Body of pancreas (tissue), 4 donors: ENCODE measurements at regions not wholly inside any gene's neighbourhood (a gene's known extent, or its start where the extent isn't known, plus 50 kb on each side); places are given as distances from the start of the nearest gene placed in this dataset.

Experiments
- ATAC-seq: fragments of 150-250 bp; one replicate; pipeline ENCODE4 v1.9.1; 2016
- DNase-seq, 4 donors: peaks; one replicate each; pipeline ENCODE4 v3.0.0-alpha.2; 2019
- H3K27ac ChIP-seq, 4 donors: fragments of 200-600 bp; sonication (generic); 1 replicate in 3 of 4; 2 replicates in 1 of 4; pipeline versions ENCODE4 v1.5.1 to v1.6.1; 2016 to 2019; ENCODE audit warnings: mild to moderate bottlenecking in 1 of 4, mixed read lengths in 1 of 4, moderate library complexity in 1 of 4
- H3K27me3 ChIP-seq, 2 donors: fragments of 200-600 bp; sonication (generic); one replicate each; pipeline ENCODE4 v1.6.0; 2016; ENCODE audit warnings: mild to moderate bottlenecking in 1 of 2
- H3K36me3 ChIP-seq, 2 donors: fragments of 200-600 bp; sonication (generic); replicated peaks in 1 of 2; 2 replicates each; pipeline ENCODE4 v1.5.1; 2016; ENCODE audit warnings: low read depth in 2 of 2; ENCODE audit not compliant: insufficient read depth in 1 of 2
- H3K4me1 ChIP-seq: fragments of 200-600 bp; sonication (generic); one replicate; pipeline ENCODE4 v1.6.0; 2016
- H3K4me3 ChIP-seq, 2 donors: fragments of 200-600 bp; sonication (generic); 1 replicate in 1 of 2; 2 replicates in 1 of 2; pipeline ENCODE4 v1.5.1; 2016 to 2019
- H3K9me3 ChIP-seq, 3 donors: fragments of 200-600 bp; sonication (generic); 1 replicate in 2 of 3; 2 replicates in 1 of 3; pipeline ENCODE4 v1.5.1; 2016
- CTCF ChIP-seq, 7 experiments: fragments of 450-650 bp in 4 of 7; fragments of 200-600 bp in 3 of 7; sonication (generic) in 3 of 7; IDR thresholded peaks; one replicate each; pipeline ENCODE4 v1.5.1; 2016 to 2019; ENCODE audit warnings: antibody characterized with exemption in 7 of 7
- POLR2A ChIP-seq, 3 donors: fragments of 450-650 bp; IDR thresholded peaks; one replicate each; pipeline ENCODE4 v1.6.1; 2016; ENCODE audit warnings: antibody characterized with exemption in 3 of 3, mild to moderate bottlenecking in 2 of 3
- WGBS, 2 donors: methylation state at CpG; one replicate each; pipeline ENCODE4 v1.1.5; 2017; 5-methylcytosine and 5-hydroxymethylcytosine counted together
- intact Hi-C: fragments of 100-400 bp; cut with DNase I; formaldehyde crosslinking; loops from one replicate; pipeline ENCODE4 v1.15.1; 2023

DNA sequence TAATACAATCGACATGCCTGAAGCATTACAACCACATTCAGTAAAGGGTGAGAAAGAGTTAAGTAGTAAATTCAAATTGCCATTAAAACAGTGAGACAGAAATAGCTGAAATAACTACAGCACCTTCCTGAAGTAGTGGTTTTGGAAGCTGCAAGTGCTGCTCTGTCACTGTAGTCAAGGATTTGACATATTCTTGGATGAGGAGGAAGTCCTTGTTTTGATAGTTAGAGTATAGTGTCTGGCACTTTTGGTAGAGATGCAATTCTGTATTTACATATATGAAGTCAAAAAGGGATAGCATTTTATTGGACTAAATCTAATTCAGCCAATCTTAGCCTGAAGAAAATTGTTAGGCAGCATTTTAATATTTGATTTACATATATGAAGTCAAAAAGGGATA lies 1559.6 kb downstream of the TECRL start:
- no peak for ATAC-seq
- intact Hi-C loops, result no loop called here
- 42 to 55% methylated on average over 1 of the region's 1 CpG for WGBS, 2 donors
- no peaks in the 10 kb centered on the region for H3K4me1 ChIP-seq
- H3K4me3 ChIP-seq, result no peak overlapping the region
- no peak overlapping the region for H3K27ac ChIP-seq
- H3K9me3 ChIP-seq, result no peaks in the 10 kb centered on the region
- DNase-seq, result no peak
- no peaks in the 10 kb centered on the region for H3K27me3 ChIP-seq
- no peaks in the 10 kb centered on the region for H3K36me3 ChIP-seq
- no peak for TF ChIP-seq CTCF (IDR thresholded peaks at IDR 0.05)
- TF ChIP-seq POLR2A (IDR thresholded peaks at IDR 0.05), result no peak

- Histone ChIP-seq H3K36me3 (no peaks in the 10 kb centered on the region), H3K4me3 (no peak overlapping the region), H3K9me3 (no peaks in the 10 kb centered on the region), H3K27me3 (no peaks in the 10 kb centered on the region), H3K27ac (no peak overlapping the region), H3K4me1 (no peaks in the 10 kb centered on the region)
- DNase-seq (no peak), ATAC-seq (no peak)
- TF ChIP-seq POLR2A (IDR thresholded peaks at IDR 0.05), result no peak
- no peak for TF ChIP-seq CTCF (IDR thresholded peaks at IDR 0.05)
- intact Hi-C loops, result no loop called here
- WGBS, 2 donors, result 27% methylated on average over 2 of the region's 2 CpGs
These were observed 1573.6 kb downstream of the TECRL start for GRCh38 chr4:62835631-62836030.

- intact Hi-C loops, result no loop called here
- no peaks in the 10 kb centered on the region for H3K9me3 ChIP-seq
- no peaks in the 10 kb centered on the region for H3K27me3 ChIP-seq
- H3K4me1 ChIP-seq, result no peaks in the 10 kb centered on the region
- DNase-seq (no peak), ATAC-seq (no peak)
- no peak for TF ChIP-seq POLR2A (IDR thresholded peaks at IDR 0.05)
- TF ChIP-seq CTCF (IDR thresholded peaks at IDR 0.05), result no peak
- no peak overlapping the region for H3K27ac ChIP-seq
- H3K4me3 ChIP-seq, result no peak overlapping the region
- 23 to 33% methylated on average over 1 of the region's 1 CpG for WGBS, 2 donors
- no peaks in the 10 kb centered on the region for H3K36me3 ChIP-seq
These were observed 1586.9 kb downstream of the TECRL start for GRCh38 chr4:62822306-62822705.

GRCh38 chr4:62816566-62816965 lies 1592.7 kb downstream of the TECRL start:
- H3K27me3 ChIP-seq, result no peaks in the 10 kb centered on the region
- TF ChIP-seq CTCF (IDR thresholded peaks at IDR 0.05), result no peak
- TF ChIP-seq POLR2A (IDR thresholded peaks at IDR 0.05), result no peak
- no peak overlapping the region for H3K27ac ChIP-seq
- no peak for ATAC-seq
- no peaks in the 10 kb centered on the region for H3K36me3 ChIP-seq
- H3K4me3 ChIP-seq, result no peak overlapping the region
- no peak for DNase-seq
- intact Hi-C loops, result no loop called here
- H3K9me3 ChIP-seq, result no peaks in the 10 kb centered on the region
- WGBS, 2 donors, result 42 to 53% methylated on average over 25 of the region's 25 CpGs
- no peaks in the 10 kb centered on the region for H3K4me1 ChIP-seq

GRCh38 chr4:62814510-62815047 lies 1594.7 kb downstream of the TECRL start:
- H3K27me3 ChIP-seq, result no peaks in the 10 kb centered on the region
- no peak for TF ChIP-seq CTCF (IDR thresholded peaks at IDR 0.05)
- TF ChIP-seq POLR2A (IDR thresholded peaks at IDR 0.05), result no peak
- 9 to 26% methylated on average over 3 of the region's 3 CpGs for WGBS, 2 donors
- ATAC-seq, result no peak
- DNase-seq, result no peak
- no peaks in the 10 kb centered on the region for H3K36me3 ChIP-seq
- intact Hi-C loops, result no loop called here
- no peak overlapping the region for H3K27ac ChIP-seq
- H3K4me3 ChIP-seq, result no peak overlapping the region
- H3K9me3 ChIP-seq, result no peaks in the 10 kb centered on the region
- no peaks in the 10 kb centered on the region for H3K4me1 ChIP-seq
